DOHH2 (cell line): ENCODE measurements at regions not wholly inside any gene's neighbourhood (a gene's known extent, or its start where the extent isn't known, plus 50 kb on each side); places are given as distances from the start of the nearest gene placed in this dataset.

Source experiments
- CTCF ChIP-seq: fragments of 200-600 bp; sonication (generic); IDR thresholded peaks from one replicate; pipeline ENCODE4 v1.5.1; 2014; ENCODE audit warnings: antibody characterized with exemption, mild to moderate bottlenecking, low read depth, low read length; ENCODE audit not compliant: poor library complexity, severe bottlenecking
- EZH2phosphoT487 ChIP-seq: fragments of 200-600 bp; sonication (generic); IDR thresholded peaks from 2 replicates; pipeline ENCODE4 v1.6.1; 2017; ENCODE audit warnings: borderline replicate concordance, mild to moderate bottlenecking, antibody characterized with exemption, low read length, moderate library complexity, mixed read lengths

GRCh38 chr16:51886456-51886855, 660.5 kb downstream of the TOX3 start:
- TF ChIP-seq CTCF (no peak), EZH2phosphoT487 (no peak)
